ENCODE measurements at regions not wholly inside any gene's neighbourhood (a gene's known extent, or its start where the extent isn't known, plus 50 kb on each side); places are given as distances from the start of the nearest gene placed in this dataset.

GRCh38 chr10:110376021-110376766 lies 71.5 kb upstream of the SMNDC1 start:
- DNase-seq, result peak; percentile 40
- intact Hi-C loops (cut with micrococcal nuclease), result no loop called here
- Histone ChIP-seq H3K36me3 (no peaks in the 10 kb centered on the region), H3K27me3 (ENCODE audit: low read depth) (no peaks in the 10 kb centered on the region), H3K9me3 (replicated peaks) (no peaks in the 10 kb centered on the region), H3K27ac (replicated peaks) (peak overlapping the region; percentile 71), H3K4me3 (no peak overlapping the region), H3K4me1 (peaks cover 26% of the 10 kb centered on the region)
- TF ChIP-seq CTCF (IDR thresholded peaks at IDR 0.05; ENCODE audit: borderline replicate concordance), result no peak

GRCh38 chr10:110376767-110377160 lies 72.0 kb upstream of the SMNDC1 start:
- no peaks in the 10 kb centered on the region for H3K36me3 ChIP-seq
- intact Hi-C loops (cut with micrococcal nuclease), result no loop called here
- H3K27me3 ChIP-seq (ENCODE audit: low read depth), result no peaks in the 10 kb centered on the region
- no peak overlapping the region for H3K4me3 ChIP-seq
- no peak for DNase-seq
- H3K27ac ChIP-seq (replicated peaks), result peak overlapping the region; percentile 71
- H3K9me3 ChIP-seq (replicated peaks), result no peaks in the 10 kb centered on the region
- H3K4me1 ChIP-seq, result peaks cover 26% of the 10 kb centered on the region
- TF ChIP-seq CTCF (IDR thresholded peaks at IDR 0.05; ENCODE audit: borderline replicate concordance), result no peak

GRCh38 chr10:110378006-110378405 lies 73.3 kb upstream of the SMNDC1 start:
- Histone ChIP-seq H3K27me3 (ENCODE audit: low read depth) (no peaks in the 10 kb centered on the region), H3K36me3 (no peaks in the 10 kb centered on the region), H3K4me1 (peaks cover 26% of the 10 kb centered on the region), H3K27ac (replicated peaks) (no peak overlapping the region), H3K9me3 (replicated peaks) (no peaks in the 10 kb centered on the region), H3K4me3 (no peak overlapping the region)
- intact Hi-C loops (cut with micrococcal nuclease), result no loop called here
- DNase-seq, result no peak
- no peak for TF ChIP-seq CTCF (IDR thresholded peaks at IDR 0.05; ENCODE audit: borderline replicate concordance)

- Histone ChIP-seq H3K36me3 (no peaks in the 10 kb centered on the region), H3K27ac (replicated peaks) (no peak overlapping the region), H3K4me1 (peaks cover 26% of the 10 kb centered on the region), H3K27me3 (ENCODE audit: low read depth) (no peaks in the 10 kb centered on the region), H3K4me3 (no peak overlapping the region), H3K9me3 (replicated peaks) (no peaks in the 10 kb centered on the region)
- intact Hi-C loops (cut with micrococcal nuclease), result no loop called here
- no peak for DNase-seq
- TF ChIP-seq CTCF (IDR thresholded peaks at IDR 0.05; ENCODE audit: borderline replicate concordance), result no peak
Observed at GRCh38 chr10:110378533-110379108, 73.9 kb upstream of the SMNDC1 start.

GRCh38 chr10:110379831-110380230 lies 75.1 kb upstream of the SMNDC1 start:
- Histone ChIP-seq H3K36me3 (no peaks in the 10 kb centered on the region), H3K27ac (replicated peaks) (no peak overlapping the region), H3K4me1 (peaks cover 26% of the 10 kb centered on the region), H3K27me3 (ENCODE audit: low read depth) (no peaks in the 10 kb centered on the region), H3K9me3 (replicated peaks) (no peaks in the 10 kb centered on the region), H3K4me3 (no peak overlapping the region)
- TF ChIP-seq CTCF (IDR thresholded peaks at IDR 0.05; ENCODE audit: borderline replicate concordance), result no peak
- intact Hi-C loops (cut with micrococcal nuclease), result no loop called here
- no peak for DNase-seq

Data from left ventricle myocardium inferior (tissue), 1 donor.